ENCODE measurements at regions not wholly inside any gene's neighbourhood (a gene's known extent, or its start where the extent isn't known, plus 50 kb on each side); places are given as distances from the start of the nearest gene placed in this dataset.

DNA sequence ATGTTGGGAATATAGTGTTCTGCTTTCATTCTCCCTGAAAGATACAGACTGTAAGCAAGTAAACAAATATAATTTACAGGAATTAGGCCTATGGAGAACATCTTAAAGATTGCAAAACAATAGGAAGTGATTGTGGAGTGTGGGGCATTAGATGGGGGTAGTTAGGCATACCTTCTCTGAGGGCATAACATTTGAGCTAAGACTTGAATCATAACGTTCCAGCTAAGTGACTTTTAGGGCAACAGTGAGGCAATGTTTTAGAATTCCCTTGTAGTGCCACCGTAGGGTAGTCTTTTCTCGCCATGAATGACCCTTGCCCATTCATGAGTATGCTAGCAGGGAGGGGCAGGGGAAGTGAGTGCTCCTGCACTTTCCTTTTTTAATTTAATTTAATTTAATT, 173.3 kb downstream of the SPATA31D1 start:
- DNase-seq, result no peak

DNA sequence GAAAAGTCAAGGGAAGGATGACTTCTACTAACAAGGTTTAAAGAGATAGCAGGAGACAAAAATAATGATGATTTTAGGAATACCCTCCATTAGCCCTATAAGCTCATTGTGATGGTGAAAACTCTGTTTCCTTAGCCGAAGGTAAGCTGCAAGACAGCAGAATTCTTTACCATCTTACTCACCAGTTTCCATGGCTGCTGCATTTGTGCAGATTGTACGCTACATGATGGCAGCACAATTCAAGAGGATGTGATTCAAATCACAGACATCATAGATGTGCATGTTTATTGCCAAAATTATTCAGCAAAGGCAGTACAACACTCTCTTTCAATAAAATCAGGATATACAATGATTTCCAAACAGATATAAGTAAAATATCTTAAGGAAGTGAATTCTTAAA, 175.6 kb downstream of the SPATA31D1 start:
- no peak for DNase-seq

DNA sequence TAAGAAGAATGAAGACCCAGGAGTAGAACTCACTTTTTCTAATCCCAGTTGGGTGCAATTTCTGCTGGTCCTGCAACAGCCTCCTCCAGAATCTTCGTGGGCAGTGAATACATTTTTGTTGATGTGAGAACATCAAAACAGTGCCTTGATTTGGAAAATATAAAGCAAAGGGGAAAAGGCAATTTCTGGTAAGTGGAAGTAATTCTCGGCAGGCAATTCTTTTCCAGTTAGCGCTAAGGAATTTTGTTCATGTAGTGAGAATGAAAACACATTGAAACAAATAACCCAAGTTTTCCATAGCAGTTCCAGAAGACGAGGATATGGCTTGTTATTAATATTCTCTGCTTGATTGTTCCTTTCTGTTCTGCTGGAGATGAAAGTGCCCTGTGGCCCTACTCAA, 178.7 kb downstream of the SPATA31D1 start:
- no peak for DNase-seq

DNA sequence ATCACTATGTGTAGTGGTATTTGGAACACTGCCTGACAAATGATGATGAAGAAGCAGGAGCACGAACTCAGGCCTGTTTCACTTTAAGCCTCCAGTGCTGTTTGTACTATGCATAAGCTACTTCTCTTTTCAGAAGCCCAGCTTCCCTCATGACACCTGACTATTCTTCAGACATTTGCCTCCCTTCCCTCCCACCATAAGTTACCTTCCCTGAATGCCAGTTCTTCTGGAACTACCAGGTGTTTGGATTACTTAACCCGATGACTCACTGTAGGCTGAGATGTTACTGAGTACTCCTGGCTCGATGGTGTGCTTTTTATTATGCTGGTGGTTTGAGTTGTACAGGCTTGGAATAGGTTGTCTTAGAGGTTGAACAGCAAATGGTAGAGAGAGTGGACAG, 180.0 kb downstream of the SPATA31D1 start:
- no peak for DNase-seq

DNA sequence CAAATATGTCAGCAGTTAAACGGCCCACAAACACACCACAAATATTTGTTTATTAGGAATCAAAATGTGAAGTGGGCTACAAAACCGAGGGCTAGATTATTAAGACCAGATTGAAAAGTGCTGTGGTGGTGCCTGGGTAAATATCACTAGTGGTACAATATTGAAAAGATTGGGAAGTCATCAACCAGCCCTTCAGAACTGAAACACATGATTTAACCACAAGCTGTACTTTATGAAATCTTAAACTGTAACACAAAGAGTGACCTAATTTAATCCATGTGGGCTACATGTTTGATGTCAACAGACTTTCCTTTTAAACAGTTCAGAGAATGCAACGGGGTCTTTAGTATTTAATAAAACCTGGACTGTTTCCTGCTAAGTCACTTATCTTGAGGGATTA, 182.3 kb downstream of the SPATA31D1 start:
- DNase-seq, result no peak

DNA sequence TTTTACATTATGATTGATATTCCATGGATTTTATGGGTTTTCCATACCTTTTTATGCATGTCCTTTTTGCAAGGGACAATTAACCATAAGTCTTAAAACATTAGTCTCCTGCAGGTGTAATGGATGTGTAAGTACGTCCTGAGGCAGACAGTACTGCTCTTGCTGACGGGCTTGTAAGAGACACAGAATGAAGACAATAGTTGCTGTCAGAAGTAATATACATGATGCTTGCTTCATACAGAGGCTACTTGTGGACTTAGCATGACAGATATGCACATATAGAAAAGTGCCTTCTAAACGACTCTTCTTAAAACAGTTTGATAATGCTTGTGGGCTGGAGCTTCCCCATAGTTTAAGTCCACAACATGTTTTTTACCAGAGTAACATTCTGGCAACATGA, 182.7 kb downstream of the SPATA31D1 start:
- no peak for DNase-seq

DNA sequence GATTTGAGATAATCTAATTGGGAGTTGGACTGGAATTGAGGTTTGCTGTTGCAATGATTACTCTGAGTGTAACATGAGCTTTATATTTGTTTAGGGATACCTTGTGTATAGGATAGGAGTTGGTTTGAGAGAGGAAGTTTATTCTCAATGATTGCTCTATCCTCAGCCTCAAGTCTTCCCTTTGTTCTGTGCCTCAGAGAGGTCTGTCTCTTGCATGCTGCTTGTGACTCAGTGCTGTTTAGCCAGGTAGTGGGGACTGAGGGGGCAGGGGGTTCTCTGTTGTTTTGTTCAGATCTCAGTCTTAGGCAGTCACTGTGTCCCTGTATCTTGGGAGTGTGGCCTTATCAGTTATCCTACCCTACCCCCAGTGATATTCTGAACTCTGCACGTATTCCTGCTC, 192.1 kb downstream of the SPATA31D1 start:
- DNase-seq, result no peak

DNA sequence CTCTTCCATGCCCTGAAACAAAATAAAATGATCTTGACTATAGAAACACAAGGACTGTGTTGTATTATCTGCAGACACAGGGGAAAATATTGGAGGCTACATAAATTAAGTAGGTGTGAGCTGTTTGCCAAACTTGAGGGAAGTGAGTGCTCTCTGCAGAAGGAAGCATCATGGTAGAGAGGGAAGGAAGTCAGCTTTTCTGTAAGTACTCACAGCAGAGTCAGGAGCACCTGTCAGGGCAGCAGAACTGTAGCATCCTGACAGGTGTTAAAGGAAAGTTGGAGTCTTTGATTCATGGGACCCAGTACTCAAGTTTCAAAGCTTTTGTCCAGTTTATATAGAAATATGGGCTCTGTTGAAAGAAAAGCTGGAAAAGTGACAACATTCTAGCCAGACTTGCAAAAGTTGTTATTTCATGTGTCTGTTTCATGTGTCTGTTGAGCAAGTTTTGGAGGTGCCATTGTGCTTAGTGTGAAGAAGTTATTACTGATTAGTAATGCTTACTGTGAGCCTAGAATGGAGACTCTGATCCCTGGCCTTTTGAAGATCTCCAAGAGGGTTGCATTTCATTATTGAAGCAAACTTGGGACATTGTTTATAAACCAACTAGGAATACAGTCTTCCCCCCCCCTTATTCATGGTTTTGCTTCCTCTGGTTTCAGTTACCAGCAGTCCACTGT, 194.7 kb downstream of the SPATA31D1 start:
- no peak for DNase-seq

DNA sequence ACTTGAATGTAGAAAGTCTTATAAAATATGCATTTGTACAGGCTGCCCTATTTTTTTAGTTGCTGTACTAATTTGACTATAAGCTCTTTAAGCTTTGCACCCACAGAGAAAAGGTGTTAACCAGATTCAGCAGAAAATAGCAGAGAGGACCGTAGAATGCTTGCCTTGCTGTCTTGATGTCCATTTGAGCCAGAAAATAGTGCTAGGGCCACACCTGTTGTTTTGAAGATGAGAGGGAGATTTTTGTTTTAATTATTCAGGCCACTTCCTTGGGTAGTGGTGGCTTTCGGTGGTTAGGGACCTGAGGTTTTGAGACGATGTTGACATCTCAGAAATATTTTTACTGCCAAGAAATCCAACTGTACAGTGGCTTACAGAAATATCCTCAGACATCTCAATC, 196.0 kb downstream of the SPATA31D1 start:
- DNase-seq, result no peak

DNA sequence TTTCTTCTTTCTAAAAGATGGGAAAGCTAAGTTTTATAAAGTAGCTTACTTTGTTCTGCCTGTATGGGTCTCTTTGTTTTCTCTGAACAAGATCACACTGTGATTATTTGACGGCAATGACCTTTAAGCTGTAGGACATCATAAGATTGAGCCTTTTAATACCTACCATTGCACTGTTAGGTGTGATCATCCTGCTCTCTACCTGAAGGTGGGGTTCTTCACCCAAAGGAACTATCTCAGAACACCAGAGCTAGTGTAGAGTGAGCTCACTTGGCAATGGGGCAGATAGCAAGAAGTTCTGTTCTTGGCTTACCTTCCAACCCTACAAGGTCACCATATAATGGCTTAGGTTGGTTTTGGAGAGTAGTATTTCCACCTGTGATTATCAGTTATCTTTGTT, 200.2 kb downstream of the SPATA31D1 start:
- DNase-seq, result no peak

DNA sequence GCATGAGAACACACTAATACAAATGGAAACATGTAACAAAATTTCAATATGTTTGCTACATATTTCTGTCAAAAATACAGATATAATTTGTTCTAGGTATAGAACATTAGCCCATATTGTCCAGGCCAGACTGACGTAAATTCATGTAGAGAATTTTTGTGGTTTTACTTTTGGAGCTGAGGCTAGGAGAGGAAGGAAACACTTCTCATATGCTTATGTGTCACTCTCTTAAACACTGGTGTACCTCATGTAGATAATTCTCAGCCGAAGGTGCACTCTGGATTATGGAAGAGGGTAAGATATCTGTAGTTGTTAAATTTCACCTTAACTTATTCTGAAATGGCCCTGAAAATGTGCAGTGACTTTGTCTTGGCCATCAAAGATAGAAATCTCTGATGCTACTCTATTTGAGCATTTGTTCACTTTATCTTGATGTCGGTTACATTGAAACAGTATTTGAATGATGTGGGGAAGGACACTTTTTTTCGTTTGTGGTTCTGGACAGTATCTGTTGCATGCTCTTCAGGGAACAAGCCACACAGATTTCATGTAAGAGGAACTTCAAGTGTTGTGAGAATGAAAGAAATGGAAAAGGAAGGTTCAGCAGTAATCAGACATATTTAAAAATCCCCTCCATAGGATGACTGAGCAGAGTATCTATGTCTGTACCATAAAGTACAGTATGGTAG, 202.7 kb downstream of the SPATA31D1 start:
- no peak for DNase-seq

DNA sequence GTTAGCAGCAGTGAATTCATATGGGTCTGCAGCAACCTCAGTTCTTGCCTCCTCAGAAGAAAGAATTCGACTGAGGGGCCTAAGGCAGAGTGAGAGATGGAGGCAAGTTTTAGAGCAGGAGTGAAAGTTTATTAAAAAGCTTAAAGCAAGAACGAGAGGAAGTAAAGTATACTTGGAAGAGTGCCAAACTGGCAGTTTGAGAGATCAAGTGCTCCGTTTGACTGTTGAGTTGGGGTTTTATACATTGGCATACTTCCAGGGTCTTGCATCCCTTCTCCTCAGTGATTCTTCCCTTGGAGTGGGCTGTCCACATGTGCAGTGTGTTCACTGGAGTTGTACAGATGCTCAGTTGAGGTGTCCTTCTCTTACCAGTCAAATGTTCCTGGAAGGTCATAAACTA, 203.6 kb downstream of the SPATA31D1 start:
- DNase-seq, result no peak

DNA sequence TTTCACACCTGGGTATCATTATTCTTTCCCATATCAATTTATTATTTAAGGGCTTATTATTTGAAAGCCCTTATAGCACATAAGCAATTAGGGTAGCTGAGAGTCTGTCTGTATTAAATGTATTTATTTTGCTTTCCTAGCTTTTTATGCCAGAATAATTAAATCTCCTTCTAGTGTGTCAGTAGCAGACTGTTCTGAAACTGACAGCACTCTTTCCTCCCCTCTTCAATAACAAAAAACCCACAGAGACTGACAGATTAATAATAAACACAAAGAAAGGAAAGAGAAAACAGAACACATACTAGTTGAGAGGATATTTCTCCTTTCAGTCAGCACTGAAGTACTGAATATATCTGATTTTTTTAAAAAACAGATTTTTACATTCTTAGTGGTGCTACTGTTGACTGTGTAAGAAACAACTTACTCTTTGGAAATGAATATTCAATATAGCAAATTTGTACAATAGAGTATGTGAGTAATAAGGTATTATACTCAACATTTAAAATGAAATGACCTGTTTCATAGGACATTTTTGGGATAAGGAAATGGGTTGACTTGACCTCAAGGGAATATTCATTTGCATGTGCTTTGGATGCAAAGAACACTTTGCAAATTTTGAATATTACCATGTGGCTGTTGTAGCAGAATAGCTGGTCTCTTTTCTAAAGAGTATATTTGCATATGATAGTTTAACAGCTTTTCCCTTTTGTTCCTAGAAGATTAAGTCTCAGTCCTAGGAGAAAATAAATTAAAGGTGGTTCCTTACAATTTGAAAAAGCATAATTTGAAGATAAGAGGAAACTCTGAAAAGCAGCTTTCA, 208.3 kb downstream of the SPATA31D1 start:
- no peak for DNase-seq

DNA sequence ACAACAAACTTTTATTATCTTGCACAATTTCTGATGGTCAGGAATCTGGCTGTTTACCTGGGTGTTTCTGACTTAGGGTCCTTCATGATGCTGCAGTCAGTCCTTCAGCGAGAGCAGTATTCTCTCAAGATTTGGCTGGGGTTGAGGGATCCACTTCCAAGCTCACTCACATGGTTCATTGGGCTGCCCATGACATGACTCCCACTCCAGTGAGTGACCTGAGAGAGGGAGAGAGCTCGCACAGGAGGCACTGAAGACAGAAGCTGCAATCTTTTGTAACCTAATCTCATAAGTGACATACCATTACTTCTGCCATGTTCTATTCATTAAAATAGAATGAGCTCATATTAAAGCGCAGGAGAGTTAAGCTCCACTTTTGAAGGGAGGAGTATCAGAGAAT, 212.6 kb downstream of the SPATA31D1 start:
- no peak for DNase-seq

DNA sequence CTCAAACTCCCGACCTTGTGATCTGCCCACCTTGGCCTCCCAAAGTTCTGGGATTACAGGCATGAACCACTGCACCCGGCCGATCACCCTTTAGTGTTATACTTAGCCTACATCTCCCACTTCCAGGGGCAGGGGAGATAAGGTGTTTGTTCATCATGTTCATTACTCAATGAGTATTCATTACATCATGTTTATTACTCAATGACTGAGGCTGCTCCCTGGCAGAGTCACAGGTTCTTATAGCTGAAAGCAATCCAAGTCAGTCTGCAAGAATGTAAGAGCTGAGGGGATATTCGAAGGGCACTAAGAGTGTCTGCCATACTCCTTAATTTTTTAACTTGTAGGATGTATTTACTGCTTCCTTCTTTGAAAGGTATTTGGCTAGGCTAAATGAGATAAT, 214.2 kb downstream of the SPATA31D1 start:
- DNase-seq, result no peak

DNA sequence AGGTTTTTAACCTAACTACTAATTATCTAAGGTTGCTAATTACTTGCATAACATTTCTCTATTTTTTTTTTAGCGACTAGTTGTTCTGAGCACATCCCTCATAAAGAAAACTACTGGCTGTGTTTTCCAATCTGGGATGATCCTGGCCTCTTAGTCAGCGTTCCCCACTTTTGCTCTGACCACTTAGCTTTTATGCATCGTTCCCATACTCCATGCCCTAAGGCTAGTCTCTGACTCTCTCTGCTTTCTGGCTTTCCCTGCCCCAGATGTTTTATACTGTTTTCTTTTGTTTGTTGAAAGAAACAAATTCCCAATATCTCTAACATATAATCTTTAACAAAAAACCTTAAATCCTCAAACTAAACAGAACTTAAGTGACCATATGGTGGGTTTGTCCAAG, 217.9 kb downstream of the SPATA31D1 start:
- DNase-seq, result no peak

DNA sequence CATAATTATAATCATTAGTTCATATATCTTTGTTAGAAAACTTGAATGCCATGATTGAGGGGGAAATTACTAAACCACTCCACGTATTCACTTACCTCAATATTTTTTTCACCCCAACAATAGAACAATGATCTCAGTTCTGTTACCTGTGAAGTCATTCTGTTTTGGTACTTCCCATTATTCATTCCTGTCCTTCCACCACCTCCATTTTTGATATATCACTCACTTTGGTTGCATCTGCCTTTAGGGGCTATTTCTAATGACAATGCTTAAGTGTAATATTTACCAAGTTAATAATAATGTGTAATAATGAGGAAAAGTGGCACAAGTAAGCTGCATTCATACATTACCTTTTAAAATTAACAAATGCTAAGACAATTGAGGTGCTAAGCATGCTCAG, 218.4 kb downstream of the SPATA31D1 start:
- DNase-seq, result no peak

DNA sequence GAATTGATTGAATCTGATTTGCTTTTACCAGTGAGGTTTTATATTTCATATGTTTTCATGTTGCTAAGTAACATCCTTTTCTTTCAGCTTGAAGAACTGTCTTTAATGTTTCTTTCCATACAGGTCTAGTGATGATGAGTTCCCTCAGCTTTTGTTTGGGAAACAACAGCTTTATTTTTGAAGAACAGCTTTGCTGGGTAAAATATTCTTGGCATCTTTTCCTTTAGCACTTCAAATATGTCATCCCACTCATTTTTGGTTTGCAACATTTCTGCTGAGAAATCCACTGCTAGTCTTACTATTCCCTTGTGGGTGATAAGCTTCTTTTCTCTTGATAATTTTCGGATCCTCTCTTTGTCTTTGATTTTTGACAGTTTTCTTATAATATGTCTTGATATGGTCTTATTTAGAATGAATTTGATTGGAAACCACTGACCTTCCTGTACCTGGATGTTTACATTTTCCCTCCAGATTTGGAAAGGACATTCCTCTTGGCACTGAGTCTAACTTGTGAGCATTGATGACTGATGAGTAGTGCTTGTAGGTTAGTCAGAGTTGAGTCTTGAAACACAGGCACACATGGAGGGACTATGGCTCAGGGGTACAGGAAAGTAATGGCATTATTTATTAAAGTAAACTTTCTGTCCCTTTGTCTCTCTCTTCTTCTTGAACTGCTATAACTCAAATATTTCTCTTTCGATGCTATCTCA, 220.3 kb downstream of the SPATA31D1 start:
- no peak for DNase-seq

DNA sequence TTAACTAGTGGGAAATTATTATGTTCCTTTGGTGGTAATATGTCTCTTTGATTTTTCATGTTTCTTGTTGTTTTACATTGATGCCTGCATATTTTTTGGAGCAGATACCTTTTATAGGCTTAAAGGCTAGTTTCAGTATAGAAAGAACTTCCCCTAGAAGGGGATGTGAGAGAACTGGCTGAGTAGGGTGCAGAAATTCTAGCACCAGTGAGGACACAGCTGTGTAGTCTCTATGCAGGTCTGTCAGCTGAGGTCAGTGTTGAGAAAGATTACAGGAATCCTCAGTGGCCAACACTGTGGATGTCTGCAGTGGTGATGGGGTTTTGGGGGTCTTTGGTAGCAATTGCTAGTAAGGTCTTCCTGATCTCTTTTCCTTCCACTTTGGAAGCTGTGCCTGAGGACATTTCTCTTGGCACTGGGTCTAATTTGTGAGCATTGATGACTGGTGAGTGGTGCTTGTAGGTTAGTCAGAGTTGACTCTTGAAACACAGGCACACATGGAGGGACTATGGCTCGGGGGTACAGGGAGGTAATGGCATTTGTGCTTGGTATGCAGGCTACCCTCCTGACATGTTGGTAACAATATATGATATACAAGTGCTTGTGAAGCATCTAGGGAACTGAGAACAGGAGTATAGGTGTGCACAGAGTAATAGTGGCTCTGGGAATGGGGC, 221.4 kb downstream of the SPATA31D1 start:
- no peak for DNase-seq

DNA sequence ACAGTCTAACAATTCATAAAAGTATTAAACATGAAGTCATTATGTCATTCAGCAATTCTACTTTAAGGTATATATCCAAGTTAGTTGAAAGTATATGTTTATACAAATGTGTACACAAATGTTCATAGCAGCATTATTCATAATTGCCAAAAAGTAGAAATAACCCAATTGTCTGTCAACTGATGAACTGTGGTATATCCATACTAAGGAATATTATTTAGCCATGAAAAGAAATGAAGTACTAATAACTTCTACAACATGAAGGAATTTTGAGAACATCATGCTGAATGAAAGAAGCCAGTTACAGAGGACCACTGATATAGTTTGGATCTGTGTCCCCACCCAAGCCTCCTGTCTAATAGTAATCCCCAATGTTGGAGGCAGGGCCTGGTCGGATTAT, 224.3 kb downstream of the SPATA31D1 start:
- DNase-seq, result no peak

DNA sequence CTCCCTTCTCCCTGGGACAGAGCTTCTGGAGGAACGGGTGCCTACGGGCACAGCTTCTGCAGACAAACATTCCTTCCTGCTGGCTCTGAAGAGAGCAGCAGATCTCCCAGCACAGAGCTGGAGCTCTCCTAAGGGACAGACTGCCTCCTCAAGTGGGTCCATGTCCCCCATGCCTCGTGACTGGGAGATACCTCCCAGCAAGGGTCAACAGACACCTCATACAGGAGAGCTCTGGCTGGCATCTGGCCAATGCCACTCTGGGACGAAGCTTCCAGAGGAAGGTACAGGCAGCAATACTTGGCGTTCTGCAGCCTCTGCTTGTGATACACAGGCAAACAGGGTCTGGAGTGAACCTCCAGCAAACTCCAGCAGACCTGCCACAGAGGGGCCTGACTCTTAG, 227.9 kb downstream of the SPATA31D1 start:
- no peak for DNase-seq

DNA sequence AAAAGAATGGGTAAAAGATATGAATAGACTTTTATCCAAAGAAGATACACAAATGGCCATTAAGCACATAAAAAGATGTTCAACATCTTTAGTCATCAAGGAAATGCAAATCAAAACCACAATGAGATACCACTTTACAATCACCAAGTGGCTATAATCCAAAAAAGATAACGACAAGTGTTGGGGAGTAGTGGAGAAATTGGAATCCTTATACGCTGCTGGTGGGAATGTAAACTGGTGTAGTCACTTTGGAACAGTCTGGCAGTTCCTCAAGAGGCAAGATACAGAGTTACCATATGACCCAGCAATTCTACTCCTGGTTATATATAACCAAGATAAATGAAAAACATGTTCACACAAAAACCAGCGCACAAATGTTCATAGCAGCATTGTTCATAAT, 234.9 kb downstream of the SPATA31D1 start:
- DNase-seq, result no peak

DNA sequence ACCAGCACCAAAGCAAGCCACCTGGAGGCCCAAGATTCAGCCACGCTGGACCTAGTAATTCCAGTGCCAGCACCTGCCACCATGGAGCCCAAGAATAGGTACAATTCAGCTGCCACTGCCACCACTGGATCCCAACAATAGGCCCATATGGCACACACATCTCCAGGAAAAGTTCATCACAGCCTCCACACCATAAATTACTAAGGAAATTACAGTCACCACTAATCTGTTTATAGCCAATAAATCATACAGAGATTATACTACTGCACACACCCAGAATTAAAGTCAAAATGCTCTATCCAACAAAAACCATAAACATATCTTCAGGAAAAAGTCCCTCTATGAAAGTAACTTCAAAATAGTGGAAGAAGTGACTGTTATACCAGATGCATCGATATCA, 242.8 kb downstream of the SPATA31D1 start:
- no peak for DNase-seq

Measured in CD4-positive, alpha-beta T cell treated with Interleukin-17A for 1 hour (primary cell).